HG03280 (cell line): ENCODE measurements at regions not wholly inside any gene's neighbourhood (a gene's known extent, or its start where the extent isn't known, plus 50 kb on each side); places are given as distances from the start of the nearest gene placed in this dataset.
A peak's percentile ranks its signal among the peaks of the same experiment; 100 is the strongest.

Source experiments
- ATAC-seq: cut with Tn5 transposase; IDR thresholded peaks from one replicate; pipeline ENCODE4 v1.9.1; 2021; ENCODE audit warnings: mild to moderate bottlenecking, moderate library complexity; ENCODE audit not compliant: unreplicated experiment

DNA sequence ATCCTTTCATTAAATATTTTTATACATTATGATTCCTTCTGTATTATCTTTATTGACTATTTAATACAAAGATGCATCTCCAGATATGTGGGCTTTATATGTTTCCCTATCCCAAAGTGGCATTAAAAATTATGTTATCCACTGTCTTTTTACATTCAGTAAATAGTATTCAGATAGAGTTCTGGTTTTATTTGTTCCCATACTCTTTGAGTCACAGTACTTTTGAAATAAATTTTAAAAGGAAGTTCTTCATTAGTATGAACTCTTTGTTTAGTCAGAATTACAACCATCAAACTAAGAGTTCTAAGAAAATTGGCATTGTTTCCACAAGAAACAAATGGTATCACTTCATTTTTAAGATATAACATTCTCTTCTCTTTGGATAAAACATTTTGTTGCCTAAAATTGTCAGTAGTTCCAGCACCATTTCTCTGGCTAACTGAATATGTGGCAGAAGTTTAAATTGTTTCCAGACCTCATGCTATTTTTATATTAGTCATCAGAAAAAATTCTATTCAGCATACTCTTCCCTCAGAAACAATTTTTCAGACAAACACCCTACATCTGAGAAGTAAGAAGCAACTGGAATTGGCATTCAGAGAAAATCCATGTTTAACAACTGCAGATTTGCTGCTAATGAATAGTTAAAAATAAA, 88.5 kb upstream of the COL5A2 start:
- ATAC-seq: no peak

DNA sequence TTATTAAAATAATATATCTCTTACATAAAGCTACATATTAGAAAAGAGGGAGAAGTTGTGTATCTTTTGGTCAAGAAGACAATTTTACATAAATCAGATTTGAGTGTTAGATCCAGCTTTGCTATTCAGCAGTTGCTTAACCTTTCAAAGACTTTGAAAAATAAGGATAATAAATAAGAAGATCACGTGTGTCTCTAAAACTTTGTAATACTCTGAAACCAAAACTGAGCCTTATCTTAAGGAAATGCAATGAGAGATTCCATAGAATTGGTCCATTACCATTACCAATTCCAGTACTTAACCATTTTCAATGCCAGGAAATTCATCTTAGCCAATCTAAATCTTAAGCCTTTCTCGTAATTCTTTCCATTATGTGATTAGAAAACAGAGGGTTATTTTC, 89.2 kb upstream of the COL5A2 start:
- ATAC-seq: no peak

DNA sequence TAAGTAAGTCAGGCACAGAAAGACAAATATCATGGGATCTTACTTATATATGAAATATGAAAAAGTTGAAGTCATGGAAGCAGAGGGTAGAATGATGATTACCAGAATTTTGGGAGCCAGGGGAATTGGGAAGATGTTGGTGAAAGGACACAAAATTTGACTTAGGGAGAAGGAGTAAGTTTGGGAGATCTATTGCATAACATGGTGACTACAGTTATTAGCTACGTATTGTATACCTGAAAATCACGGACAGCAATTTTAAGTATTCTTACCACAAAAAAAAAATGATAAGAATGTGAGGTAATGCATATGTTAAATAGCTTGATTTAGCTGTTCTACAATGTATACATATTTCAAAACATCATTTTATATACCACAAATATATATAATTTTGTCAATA, 94.2 kb upstream of the COL5A2 start:
- ATAC-seq: no peak

DNA sequence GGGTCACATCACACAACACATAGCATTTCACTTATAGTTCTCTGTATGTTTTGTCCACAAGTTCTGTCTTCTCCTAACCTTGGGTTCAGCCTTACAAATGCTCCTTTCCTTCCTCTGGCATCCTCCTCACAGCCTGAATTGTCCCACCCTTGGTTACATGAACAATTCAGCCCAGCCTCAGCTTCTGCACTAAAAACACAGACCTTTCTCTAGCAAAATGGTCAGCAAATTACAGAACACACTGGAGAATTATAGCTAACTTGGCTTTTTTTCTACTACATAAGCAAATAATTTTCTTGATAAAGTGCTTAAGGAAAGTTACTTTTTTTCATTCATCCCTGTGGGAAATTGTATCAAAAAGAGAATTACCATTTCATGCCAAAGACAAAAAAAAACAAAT, 94.8 kb upstream of the COL5A2 start:
- ATAC-seq: no peak

DNA sequence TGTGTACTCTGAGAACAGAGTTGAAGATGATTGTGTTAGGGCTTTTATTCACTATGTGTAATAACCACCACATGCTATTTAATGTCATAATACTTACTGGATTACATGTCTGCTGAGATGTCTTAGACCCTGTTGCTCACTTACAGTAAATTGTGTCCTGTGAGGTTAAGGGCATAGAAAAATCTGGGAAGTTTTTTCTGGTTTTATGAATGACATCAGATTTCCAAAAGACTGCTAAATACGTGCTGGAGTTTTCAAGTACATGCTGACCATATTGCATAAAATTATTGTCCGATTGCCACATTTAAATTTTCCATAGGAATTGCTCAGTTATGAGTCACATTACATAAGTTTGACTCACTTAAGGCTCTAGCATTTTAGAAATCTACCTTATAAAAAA, 96.7 kb upstream of the COL5A2 start:
- ATAC-seq: no peak

DNA sequence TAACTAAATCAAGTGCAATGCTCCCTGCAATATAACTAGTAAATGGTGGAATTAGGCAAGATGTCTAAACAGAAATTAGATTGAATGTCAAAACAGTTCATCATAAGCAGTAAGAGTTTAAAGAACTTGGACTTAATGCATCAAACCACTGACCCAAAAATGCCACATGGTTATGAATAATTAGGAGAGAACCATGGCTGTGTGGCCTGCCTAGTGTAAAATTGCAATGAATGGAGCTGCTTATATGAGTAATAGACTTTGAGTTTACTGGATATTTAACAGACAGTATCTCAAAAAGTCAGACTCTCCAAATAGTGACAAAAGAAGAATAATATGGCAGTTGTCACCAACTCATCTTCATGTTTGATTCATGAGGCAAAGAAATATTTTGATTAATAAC, 101.6 kb upstream of the COL5A2 start:
- no peak for ATAC-seq

DNA sequence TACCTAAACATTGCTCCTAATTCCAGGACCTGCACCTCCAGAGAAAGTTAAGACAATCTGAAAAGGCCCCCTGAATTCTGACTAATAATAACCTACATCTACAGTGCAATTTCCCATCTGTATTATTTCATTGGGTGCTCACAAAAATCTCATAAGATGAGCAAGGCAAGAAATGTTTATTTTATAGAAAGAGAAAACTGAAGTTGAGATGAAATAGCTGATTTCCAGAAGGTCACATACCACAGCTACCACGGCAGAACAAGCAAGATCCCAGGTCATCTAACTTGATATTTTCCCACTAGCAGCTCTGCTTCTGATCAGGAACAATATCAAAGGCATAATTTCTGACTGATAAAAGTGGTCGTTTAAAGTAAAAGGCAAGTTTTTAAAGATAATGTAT, 105.8 kb upstream of the COL5A2 start:
- no peak for ATAC-seq

DNA sequence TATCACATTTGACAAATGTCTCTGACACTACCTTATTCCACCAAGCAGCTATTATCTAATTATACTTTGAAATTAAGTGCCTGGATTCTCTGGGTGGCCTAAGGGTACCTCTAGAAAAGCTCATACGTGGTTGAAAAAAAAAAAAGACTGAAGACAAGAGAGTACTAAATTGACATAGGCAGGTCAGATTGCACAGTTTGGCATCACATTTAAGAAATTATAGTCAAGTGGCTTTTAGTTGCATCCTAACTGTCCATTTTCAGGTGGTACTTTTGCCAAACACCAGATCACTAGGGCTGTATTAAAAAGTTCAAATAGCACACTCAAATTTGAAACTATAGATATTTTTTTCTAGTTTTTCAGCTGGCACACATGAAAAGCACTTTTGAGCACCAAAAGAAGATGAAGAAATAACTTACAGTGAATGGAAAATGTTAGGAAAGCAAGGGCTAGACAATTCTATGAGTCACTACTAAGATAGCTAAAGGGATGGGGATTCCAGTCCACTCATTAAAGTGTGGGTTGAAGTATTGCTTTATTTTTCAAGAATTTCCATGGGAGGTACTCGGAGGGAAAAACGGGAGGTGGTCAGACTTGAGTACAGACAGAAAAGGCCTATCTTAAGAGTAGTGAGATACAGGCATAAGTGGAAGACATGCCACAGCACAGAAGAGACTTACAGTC, 106.5 kb upstream of the COL5A2 start:
- ATAC-seq: no peak

DNA sequence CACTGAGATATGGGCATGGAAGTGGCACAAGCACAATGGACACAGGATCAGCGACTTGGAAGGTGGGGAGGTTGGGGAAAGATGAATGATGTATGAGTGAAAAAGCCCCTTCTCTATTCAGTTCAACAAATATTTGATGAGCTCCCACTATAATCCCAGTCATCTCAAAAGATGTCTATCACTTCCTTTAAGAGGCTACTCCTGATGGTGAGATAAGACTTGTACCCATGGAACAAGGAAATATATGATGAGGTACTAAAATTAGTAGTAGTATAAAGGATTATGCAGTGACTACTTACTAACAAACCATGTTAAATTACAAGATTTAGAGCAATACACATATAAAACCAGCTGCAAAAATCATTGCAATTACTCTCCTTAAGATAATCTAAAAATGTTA, 107.8 kb upstream of the COL5A2 start:
- ATAC-seq: no peak

DNA sequence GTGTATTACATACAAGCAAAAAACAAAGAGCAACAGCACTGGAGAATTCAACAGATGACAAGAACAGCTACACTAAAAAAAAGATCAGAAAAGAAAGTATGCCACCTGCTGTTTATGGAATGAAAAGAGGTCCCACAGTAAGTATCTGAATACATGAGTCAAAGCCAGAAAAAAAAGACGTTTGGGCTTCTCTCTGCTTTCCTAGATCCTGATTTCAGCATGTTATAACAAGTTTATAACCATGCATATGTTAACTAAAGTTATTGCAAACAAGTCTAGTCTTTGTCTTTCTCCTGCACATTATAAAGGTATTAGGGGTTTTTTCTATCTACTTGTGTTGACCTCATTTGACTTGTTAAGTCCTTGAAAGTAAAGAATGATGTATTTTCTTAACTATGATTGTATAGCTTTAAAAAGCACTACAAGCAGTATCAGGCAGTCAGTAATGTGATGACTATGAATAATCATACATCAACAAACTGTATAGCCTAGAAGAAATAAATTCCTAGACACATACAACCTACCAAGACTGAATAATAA, 108.5 kb upstream of the COL5A2 start:
- ATAC-seq: peak; percentile 75

DNA sequence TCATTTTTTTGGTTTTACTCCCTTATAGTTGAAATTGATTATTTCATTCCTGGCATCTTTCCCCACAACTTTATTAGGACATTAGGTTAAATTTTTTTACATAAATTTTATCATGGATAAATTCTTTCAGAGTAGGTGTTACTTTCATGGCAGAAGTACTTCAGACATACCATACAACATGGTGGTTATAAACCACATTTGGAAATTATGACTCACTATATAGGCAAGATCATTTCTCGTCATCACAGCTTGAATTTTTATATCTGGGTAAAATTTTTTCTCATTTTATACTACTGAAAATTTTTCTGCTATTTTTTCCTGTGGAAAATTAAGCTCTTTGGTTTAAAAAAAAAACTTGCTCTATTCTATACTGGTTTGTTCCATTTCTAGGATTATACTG, 111.9 kb upstream of the COL5A2 start:
- ATAC-seq: no peak

DNA sequence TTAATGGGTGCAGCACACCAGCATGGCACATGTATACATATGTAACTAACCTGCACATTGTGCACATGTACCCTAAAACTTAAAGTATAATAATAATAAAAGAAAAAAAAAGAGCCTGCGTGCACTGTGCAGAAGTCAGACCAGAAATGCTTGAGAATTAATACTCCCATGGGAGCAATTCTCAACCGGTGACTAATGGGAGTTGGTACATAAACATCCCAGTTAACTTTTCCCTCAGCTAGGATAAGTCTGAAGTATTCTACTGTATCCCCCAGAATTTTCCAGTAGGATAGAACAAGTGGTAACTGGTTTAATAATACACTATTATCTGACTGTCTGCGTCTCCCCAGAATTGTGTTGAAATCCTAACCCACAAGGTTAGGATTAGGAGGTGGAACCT, 113.6 kb upstream of the COL5A2 start:
- ATAC-seq: no peak

DNA sequence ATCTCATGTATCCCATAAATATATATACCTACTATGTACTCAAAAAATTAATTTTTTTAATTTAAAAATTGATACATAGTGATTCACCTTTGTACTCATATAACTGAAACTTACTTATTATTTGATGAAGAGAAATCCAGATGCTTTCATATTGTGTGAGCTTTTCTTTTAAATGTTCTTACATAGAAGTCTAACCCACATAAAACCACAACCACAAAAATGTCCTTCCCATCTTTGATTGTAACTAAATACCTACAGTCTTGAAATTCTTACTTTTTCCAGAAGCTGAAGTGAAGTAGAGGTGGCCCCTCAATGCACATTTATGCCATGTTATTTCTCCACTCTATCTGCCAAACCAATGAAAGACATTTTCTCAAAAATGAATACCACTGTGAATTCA, 117.9 kb upstream of the COL5A2 start:
- ATAC-seq: no peak

DNA sequence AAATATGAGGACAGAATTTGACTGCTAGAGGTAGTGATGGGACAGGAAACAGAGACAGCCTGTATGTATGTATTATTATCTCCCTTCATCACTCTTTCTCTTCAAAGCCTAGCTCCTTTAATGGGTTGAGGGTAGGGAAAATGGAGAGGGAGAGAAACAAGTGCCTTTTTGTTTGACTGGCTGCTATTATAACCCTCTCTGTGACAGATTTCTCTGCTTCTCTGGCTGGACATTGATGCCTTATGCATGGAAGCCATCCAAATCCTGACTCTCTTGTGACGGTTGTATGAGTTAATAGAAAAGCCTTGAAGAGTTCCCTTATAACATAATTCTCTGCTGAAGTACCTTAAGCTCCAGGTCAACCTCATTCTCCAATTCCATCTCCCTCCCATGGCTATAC, 118.5 kb upstream of the COL5A2 start:
- no peak for ATAC-seq

DNA sequence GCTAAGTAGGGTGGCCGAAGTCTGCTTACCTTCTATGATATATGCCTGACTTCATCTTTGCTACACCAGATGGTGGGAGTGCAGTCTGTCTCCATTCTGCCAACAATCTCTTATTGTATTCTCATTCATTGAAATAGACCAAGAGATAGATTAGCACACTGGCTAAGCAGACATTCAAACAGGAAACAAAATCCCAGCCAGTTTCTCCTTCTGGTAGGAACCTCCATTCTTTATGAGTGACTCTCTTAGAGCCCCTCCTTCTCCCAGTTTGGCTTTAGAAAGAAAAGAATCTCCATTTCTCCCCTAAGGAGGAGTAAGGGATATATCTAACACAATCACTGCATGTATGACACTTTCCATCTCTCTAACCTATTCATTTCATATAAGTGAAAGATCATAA, 118.9 kb upstream of the COL5A2 start:
- ATAC-seq: no peak

DNA sequence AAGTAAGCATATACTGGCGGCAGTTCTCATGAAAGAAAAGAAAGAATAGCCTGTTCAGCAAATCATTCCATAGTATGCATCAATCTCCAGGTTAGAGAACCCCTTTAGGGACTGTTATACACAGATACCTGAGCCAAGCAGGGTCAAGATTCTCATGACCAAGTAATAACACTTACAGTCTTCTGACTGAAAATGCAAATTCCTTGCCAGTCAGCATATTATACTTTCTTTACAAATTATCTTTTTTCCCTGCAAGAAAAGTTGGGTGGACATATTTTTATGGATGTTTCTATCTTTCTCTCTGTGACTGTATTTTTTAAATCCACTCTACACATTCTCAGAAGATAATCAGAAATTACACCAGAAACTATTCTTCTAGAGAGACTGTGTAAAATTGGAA, 120.4 kb upstream of the COL5A2 start:
- ATAC-seq: no peak

DNA sequence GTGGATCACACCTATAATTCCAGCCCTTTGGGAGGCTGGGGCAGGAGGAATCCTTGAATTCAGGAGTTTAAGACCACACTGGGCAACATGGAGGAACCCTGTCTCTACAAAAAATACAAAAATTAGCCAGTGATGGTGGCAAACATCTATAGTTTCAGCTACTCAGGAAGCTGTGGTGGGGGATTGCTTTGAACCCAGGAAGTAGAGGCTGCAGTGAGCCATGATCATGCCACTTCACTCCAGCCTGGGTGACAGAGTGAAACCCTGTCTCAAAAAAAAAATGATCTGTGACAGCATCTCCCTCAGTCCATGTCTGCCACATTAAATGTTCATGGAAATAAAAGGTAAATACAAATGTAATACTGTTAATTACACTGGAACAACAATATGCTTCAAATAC, 121.4 kb upstream of the COL5A2 start:
- ATAC-seq: no peak

DNA sequence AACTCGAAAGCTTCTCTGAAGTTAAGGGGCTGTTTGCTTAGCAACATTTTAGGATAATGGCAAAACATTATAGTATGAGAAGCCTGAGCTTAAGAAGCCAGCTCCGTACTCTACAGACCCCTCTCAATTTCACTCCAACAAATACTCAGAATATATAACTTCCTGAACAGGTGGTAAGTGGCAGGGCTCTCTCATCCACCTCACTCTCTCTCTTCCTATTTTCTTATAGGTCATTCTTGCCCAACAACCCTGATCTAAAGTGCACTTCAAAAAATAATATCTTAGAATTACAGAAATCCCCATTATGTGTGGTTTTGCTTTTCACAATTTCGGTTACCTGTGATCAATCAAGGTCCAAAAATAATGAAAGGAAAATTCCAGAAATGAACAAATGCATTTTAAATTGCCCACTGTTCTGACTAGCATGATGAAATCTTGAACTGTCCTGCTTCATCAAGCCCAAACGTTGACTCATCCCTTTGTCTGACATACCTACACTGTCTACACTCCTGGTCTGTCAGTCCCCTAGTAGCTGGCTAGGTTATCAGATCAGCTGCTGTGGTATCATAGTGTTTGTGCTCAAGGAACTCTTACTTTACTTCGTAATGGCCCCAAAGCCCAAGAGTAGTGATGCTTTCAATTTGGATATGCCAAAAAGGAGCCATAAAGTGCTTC, 122.8 kb upstream of the COL5A2 start:
- no peak for ATAC-seq

DNA sequence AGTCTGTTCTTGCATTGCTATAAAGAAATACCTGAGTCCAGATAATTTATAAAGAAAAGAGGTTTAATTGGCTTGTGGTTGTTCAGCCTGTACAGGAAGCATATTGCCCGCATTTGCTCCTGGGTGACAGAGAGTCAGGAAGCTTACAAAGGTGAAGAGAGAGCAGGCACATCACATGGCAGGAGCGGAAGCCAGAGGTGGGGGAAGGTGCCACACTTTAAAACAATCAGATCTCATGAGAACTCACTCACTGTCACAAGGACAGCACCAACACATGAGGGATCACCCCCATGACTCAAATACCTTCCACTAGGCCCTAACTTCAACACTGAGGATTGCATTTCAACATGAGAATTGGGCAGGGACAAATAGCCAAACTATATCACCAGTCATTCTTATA, 124.8 kb upstream of the COL5A2 start:
- no peak for ATAC-seq

DNA sequence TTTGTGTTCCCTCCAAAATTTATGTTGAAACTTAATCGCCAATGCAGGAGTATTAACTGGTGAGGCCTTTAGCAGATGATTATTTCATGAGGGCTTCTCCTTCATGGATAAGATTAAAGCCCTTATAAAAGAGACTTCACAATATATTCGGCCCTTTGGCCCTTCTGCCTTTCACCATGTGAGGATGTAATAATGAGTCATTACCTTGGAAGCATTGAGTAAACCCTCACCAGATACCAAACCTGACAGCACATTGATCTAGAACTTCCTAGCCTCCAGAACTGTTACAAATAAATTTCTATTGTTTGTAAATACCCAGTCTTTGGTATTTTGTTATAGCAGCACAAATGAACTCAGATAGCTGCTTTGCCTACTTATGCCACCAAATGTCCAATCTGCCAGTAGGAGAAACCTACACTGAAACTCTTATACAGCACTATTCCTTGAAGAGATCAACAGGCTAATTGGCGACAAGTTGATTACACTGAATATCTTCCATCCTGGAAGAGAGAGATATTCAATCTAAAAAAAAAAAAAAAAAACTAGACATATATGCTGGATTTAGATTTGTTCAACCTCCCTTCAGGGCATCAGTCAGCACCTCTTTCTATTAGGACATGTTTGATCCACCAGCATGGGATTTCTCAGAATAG, 125.9 kb upstream of the COL5A2 start:
- ATAC-seq: no peak

DNA sequence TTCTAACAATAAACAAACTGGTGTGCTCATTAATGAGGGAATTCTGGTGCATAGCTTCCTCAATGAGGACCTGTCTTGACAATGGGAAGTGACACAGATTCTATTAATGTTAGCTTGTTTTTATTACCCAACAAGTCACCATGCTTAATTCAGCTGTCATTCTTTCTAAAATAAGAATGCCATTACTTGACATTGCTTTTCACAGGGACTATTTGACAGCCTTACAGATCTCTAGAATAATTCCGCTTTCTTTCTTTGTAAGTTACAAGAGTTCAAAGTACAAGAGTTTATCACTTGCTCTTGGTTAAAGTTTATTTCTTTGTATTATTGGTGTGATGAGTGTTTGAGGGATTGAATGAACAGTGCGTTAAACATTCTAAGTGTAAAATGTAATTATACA, 127.0 kb upstream of the COL5A2 start:
- ATAC-seq: no peak
